ENCODE measurements at regions not wholly inside any gene's neighbourhood (a gene's known extent, or its start where the extent isn't known, plus 50 kb on each side); places are given as distances from the start of the nearest gene placed in this dataset.

DNA sequence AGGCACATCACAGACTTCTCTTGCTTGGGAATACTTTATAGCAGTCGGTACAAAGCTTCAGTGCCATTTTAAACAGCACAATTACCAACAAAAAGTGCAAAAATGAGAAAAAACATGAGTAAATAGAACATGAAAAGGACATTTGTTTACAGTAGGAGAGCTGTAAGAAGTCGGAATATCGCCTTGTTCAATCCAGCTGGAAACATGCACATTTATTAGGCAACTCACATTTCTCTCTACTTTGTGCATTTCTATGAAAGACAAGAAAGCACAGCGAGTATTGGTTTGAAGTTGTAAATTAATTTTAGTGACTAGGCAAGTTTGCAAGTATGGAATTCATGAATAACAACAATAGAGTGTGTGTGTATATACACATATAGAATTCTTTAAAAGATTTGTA is 484.7 kb downstream of the DACH1 start:
- no peak for DNase-seq (ENCODE audit: low read depth)
- Histone ChIP-seq H3K27me3 (ENCODE audit: control insufficient read depth, insufficient read depth, low read length) (no peaks in the 10 kb centered on the region), H3K4me3 (ENCODE audit: low read depth, low read length) (no peak overlapping the region), H3K36me3 (ENCODE audit: control insufficient read depth, insufficient read depth, low read length) (no peaks in the 10 kb centered on the region)
- no peak for TF ChIP-seq CTCF (IDR thresholded peaks at IDR 0.05; ENCODE audit: insufficient read depth, low read length, poor library complexity, severe bottlenecking)

GRCh38 chr13:71380191-71380590 is 486.8 kb downstream of the DACH1 start:
- no peaks in the 10 kb centered on the region for H3K36me3 ChIP-seq (ENCODE audit: control insufficient read depth, insufficient read depth, low read length)
- no peak for TF ChIP-seq CTCF (IDR thresholded peaks at IDR 0.05; ENCODE audit: insufficient read depth, low read length, poor library complexity, severe bottlenecking)
- H3K27me3 ChIP-seq (ENCODE audit: control insufficient read depth, insufficient read depth, low read length) = no peaks in the 10 kb centered on the region
- DNase-seq (ENCODE audit: low read depth) = no peak
- no peak overlapping the region for H3K4me3 ChIP-seq (ENCODE audit: low read depth, low read length)

DNA sequence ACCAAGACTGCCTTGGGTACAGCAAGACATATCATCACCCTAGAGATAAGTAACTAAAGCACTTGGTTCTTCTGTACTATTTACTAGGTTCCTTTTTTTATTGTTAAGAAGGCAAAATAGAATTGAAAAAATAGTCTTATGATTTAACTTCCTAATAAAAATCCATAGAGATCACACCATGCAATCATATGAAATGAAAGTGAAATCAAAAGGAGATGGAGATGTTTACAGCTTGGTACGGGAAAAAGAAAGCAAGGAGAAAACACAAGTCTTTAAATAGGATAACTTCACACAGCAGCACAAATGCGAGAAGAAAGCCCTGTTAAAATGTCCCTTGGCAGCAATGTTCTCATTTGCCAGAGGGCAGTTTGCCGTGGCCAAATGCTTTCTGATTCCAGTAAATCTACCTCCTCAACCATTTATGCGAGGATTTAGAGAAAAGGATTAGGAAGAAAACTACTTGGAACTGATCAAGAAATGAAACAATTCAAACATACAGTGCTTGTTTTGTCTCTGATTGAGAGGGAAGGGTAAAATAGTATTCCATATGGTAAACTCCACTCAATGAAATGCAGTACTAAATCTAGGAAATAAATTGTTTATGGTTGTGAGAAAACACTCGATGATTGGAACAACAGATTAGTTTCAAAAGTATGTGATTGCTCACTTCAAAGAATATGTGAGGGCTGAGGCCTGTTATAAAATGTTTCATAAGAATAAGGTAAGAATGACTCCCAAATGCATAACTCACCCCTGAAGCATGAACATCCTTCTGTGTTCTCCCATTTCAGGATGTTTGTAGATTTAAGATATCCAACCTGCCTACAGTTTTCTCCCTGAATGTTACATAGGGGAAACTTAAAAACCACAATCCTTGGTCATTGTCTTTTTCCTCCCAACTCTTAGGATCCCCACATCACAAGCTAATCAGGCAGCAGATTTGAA is 487.8 kb downstream of the DACH1 start:
- no peak for DNase-seq (ENCODE audit: low read depth)
- H3K27me3 ChIP-seq (ENCODE audit: control insufficient read depth, insufficient read depth, low read length) = no peaks in the 10 kb centered on the region
- H3K4me3 ChIP-seq (ENCODE audit: low read depth, low read length) = no peak overlapping the region
- no peaks in the 10 kb centered on the region for H3K36me3 ChIP-seq (ENCODE audit: control insufficient read depth, insufficient read depth, low read length)
- no peak for TF ChIP-seq CTCF (IDR thresholded peaks at IDR 0.05; ENCODE audit: insufficient read depth, low read length, poor library complexity, severe bottlenecking)

DNA sequence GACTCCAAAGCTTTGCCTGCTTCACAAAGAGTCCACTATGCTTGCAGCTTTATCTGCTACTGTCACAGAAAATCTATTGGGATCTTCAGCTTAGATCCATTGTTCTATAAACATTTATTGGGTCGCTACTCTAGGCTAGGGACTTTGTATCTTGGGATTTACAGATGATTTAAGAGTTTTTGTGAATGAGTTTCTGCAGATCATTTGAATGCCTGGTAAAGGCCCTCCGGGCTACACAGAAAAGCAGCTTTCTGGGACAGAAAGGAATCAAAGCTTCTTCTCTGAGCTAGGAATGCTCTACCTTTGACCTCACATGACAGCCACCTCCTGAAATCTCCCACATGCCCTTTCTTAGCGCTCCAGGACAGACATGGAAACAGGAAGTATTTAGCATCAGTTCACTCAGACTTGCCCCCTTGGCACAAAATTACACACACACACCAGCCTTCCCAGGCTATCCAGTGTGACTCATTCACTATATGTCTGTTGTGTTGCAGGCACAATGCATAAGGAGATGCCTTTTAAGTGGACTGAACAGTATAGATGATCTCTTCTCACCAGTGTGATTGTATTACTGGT is 492.4 kb downstream of the DACH1 start:
- TF ChIP-seq CTCF (IDR thresholded peaks at IDR 0.05; ENCODE audit: insufficient read depth, low read length, poor library complexity, severe bottlenecking) = no peak

DNA sequence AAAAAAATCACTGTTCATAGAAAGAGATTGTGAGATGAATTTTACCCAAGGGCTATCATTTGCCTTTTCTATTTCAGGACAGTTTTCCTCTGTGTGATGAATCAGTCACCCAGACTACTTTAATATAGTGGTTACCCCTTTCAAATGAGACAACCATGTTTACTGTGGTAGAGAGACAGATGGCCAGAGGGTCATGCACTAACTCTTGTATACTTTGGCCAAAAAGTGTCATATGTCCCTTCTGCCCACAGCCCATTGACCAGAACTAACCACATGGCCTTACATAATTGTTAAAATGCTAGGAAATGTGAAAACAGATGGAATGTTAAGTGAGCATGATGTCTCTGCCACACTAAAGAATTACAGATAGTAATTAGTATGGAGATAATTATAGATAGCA is 498.7 kb downstream of the DACH1 start:
- no peak for DNase-seq (ENCODE audit: low read depth)
- Histone ChIP-seq H3K4me3 (ENCODE audit: low read depth, low read length) (no peak overlapping the region), H3K27me3 (ENCODE audit: control insufficient read depth, insufficient read depth, low read length) (no peaks in the 10 kb centered on the region), H3K36me3 (ENCODE audit: control insufficient read depth, insufficient read depth, low read length) (no peaks in the 10 kb centered on the region)
- TF ChIP-seq CTCF (IDR thresholded peaks at IDR 0.05; ENCODE audit: insufficient read depth, low read length, poor library complexity, severe bottlenecking) = no peak

More for the DNA sequence above, 492.4 kb downstream of the DACH1 start:
- no peak overlapping the region for H3K4me3 ChIP-seq (ENCODE audit: low read depth, low read length)
- H3K36me3 ChIP-seq (ENCODE audit: control insufficient read depth, insufficient read depth, low read length) = no peaks in the 10 kb centered on the region
- no peak for DNase-seq (ENCODE audit: low read depth)
- H3K27me3 ChIP-seq (ENCODE audit: control insufficient read depth, insufficient read depth, low read length) = no peaks in the 10 kb centered on the region

Data from kidney epithelial cell (primary cell).